ENCODE measurements at regions not wholly inside any gene's neighbourhood (a gene's known extent, or its start where the extent isn't known, plus 50 kb on each side); places are given as distances from the start of the nearest gene placed in this dataset.
"Not testable (repeated sequence)": the region's sequence is repeated elsewhere in the genome, so short reads cannot be mapped to it uniquely, and the experiment has no call there.

DNA sequence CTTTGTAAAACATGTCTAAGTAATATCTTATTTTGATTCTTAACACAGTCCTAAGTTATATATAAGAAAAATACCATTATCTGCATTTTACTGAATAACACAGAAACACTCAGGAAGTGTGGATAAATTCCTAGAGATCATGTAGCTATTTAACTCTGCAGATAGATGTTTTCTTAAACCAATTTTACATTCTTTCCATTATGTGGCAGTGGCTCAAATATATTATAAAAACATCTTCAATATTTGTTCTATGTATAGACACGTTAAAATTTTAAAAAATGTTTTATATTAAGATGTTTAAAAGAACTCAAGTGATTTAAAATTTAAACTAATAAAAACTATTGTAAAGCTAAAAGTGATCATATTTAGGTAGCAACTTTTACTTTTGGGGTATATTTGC lies 683.8 kb downstream of the DIPK2A start:
- no peak for DNase-seq

DNA sequence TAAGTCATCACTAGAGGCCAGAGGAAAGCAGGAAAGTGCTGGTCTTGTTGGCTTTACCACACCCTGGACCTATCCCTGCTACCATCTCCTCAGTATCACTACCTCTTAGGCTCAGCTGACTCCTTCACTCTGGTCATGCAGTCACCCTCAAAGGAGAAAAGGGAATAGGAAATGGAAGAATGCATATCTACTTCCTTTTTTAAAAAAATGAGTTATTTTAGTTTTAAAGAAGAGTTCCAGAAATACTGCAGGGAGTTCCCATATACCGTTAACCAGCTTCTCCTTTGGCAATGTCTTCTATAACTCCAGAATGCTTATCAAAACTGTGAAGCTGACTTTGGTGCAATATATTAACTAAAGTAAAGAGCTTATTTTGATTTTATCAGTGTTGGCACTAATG lies 688.6 kb downstream of the DIPK2A start:
- DNase-seq: no peak

DNA sequence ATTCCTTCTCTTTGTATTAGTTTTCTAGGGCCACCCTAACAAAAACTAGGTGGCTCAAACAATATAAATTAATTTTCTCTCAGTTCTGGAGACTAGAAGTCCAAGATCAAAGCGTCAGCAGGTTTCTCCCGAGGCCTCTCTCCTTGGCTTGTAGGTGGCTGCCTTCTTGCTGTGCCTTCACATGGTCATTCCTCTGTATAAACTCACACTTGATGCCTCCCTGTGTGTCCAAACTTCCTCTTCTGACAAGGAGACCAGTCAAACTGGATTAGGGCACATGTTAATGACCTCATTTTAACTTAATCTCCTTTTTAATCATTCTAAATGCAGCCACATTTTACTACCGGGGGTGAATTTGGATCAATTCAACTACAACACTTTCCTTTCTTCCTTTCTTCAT lies 691.1 kb downstream of the DIPK2A start:
- DNase-seq: no peak

DNA sequence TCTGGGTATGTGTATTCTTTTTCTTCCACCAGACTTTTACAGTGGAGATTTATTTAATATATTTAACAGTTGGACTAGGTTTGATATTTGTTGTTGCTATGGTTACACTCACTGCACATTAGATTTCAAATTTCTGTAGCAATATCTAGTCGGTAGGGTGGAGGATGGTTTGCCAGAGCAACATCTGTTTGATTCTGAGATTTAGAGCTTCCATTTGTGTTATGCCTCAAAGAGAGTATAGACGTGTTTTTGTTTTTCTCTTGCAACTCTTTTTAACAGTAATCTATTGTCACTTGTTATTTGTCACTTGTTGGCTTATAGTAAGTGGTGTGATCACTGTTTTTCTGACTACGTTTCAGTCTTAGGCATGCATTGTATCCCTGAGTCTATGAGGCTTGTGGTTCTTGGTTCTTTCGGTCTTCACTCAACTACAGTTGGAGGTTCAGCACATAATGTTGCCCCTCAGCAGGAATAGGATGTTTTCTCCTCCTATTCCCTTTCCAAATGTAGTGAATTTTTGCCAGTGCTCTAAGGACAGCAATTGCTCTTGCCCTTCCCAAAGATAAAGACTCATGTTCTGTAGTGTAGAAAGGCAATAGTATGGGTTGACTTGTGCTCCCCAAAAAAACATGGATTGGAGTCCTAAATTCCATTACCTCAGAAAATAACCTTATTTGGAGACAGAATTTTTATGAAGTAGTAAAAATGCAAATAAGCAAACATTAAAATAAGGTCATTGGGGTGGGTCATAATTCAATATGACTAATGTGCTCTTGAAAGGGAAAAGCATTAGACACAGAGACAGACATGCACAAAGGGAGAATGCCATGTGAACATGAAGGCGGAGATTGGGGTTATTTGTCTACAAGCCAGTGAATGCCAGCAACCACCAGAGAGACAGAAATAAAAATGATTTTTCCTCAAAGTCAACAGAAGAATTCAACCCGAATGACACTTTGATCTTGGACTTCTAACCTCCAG lies 692.1 kb downstream of the DIPK2A start:
- DNase-seq: no peak

DNA sequence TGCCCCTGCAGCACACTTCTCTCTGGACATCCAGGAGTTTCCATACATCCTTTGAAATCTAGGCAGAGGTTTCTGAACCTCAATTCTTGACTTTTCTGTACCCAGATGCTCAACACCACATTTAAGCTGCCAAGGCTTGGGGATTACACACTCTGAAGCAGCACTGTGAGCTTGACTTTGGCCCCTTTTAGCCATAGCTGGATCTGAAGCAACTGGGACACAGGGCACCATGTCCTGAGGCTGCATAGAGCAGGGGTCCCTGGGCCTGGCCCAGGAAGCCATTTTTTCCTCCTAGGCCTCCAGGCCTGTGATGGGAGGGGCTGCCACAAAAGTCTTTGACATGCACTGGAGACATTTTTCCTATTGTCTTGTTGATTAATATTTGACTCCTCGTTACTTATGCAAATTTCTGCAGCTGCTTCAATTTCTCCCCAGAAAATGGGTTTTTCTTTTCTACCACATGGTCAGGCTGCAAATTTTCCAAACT lies 694.0 kb downstream of the DIPK2A start:
- DNase-seq: no peak

DNA sequence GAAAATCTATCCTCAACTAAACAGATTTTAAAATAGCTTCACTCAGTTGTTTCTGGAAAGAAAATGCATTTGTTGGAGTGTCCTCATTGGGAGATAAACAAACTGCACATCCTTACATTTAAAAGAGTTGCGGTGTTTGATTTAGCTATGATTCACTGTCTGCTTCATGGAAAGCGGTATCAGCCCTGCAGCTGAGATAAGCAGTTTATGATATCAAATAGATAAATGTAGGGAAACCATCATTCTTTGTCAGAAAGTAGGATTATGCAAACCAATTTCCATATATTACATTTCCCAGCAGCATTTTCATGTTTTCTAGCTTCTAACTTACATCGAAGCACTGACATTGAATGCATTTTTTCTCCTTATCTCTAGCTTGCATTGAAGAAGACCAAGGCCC lies 698.9 kb downstream of the DIPK2A start:
- no peak for DNase-seq

DNA sequence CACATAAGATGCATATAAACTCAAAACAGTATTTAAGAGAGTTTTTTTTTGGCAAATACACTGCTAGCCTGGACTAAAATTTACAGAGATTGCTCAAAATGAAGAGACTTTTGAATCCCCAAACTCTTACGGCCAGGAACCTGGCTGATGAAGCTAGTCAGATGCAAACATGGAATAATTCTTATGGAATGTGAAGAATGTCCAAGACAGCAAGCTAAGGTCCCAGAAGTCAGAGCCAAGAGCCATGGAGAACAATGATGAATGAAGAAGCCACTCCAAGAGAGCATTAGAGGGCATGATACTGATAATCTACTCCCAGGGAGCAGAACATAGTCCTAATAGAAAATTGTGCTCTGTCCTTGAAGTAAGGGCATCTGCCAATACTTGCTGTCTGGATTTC lies 705.5 kb downstream of the DIPK2A start:
- DNase-seq: no peak

DNA sequence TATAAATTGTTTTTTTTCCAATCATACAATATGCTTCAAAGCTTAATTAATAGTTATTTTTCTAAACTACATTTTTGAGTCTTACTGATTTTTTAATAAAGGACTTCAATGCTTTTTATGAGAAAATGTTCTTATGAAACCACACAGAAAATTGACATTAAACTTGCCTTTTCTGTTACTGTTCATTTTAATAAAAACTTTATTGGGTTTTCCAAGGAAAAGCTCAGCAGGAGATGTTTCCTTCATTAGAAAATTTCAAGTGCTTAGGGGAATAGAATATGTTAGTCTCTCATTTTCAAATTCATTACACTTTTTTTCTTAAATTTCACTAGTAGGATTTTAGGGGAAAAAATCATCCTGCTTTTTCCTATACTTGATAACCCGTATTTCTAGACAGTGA lies 711.4 kb downstream of the DIPK2A start:
- no peak for DNase-seq

DNA sequence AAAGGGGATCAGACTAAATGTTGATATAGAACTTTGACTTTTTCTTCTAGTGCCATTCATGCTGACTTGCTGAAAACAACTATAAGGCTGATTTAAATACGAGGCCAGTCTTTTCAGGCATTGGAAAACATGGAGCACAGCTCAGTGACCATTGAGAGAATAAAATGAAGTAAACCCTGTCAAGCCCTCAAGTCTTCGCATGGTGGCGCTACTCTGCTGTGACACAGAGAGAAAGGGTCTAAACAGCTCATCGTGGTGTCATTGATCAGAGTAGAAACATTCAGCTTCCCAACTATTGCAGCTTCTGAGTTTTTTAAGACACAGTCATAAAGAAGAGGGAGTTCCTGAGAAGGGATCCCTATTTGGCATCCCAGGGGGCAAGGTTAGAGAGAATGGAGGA lies 716.2 kb downstream of the DIPK2A start:
- DNase-seq: no peak

DNA sequence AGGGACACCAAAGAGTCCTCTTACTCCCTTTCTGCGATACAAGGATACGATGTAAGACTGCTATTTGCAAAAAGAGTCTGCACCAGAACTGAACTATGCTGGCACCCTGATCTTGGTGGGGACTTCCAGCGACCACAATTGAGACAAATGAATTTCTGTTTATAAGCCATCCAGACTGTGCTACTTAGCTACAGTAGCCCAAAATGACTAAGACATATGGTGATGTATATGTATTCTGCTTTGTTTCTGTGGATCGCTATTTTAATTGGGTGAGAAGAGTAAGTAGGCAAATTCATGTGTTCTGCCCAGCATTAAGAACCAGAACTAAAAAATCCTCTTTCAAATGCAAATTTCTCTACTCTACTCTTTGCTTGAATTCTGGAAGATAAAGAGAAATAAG lies 720.9 kb downstream of the DIPK2A start:
- DNase-seq: no peak

DNA sequence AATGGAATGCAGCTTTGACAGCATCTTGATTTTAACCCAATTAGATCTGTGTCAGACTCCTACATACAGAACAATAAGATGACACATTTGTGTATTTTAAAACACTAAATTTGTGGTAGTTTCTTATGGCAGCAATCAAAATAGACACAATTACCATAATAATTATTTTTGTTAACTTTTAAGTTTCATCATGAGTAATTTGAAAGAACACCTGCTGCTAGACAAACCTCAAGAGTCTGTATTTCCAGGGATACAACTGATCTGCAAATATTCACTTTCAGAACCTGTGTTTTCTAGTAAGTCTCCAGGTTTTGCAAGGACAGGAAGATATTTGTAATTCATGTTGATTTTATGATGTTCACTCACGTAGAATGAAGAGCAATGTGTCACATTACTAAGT lies 736.8 kb downstream of the DIPK2A start:
- no peak for DNase-seq

DNA sequence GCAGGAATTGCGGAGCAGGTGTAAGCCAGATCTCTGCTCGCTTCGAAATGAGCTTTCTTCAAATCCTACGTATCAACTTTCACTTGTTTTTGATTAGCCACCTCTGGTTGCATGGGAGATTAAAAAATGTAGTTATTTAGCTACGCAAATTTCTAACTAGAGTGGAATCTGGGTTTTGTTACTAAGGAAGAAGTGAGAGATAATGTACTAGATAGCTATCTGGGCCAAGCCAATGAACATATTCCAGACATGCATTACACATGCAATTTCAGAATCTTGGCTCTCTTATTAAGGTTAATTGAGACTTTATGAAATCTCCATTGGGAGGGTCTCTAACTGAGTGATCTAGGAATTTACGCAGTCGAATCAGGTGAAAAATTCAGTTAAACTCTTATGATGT lies 765.7 kb downstream of the DIPK2A start:
- no peak for DNase-seq

DNA sequence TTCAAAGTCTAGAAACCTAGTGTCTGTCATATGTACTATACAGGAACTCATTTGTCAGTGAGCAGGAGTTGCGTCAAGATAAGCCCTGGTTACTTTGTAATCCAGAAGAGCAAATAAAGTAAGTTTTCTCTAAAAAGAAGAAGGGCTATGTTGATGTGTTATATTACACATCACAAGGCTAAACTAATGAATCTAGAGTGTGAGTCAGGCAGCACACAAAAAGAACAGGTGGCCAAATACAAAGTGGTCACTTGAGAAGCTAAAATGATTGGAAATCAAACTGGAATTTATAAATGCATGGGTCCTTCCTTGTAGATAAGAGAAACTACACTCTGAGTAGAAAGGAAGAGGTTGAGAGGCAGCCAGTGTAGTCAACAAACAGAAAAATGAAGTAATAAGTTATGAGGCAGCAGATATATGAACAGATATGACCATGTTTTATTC lies 771.6 kb downstream of the DIPK2A start:
- no peak for DNase-seq

DNA sequence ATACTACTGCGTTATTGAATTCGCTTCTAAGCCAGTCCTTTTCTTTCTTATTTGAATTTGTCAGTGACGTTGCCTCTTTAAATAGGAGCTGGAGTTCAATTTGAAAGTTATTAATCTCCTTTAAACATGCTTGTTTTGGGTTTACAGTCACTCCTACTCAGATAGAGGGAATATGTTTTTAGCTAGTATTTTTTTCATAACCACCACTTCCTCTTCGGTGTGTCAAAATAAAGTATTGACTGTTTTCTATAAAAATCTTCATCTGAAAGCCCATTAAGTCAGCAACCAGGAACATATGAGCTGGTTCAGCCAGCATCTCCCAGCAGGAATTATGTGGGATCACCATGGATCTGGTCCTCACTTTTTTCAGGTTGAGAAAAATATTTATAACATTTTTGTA lies 772.9 kb downstream of the DIPK2A start:
- no peak for DNase-seq

DNA sequence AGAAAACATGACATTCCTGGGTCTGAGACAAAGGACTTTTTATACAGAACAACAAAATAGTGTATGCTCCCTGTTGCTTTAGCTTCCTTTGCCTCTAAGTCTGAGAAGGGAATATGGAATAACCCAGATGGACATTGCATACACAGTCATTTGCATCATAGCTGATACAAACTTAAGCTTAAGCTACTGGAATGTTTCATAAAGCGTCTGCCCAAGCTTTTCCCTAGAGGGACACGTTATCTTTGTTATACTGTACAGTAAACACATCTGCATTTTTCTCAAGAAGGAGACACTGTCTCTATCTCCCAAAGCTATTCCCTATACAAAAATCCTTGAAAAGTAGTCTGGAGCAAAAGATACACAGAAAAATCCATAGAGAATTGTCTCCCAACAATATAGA lies 775.0 kb downstream of the DIPK2A start:
- DNase-seq: no peak

DNA sequence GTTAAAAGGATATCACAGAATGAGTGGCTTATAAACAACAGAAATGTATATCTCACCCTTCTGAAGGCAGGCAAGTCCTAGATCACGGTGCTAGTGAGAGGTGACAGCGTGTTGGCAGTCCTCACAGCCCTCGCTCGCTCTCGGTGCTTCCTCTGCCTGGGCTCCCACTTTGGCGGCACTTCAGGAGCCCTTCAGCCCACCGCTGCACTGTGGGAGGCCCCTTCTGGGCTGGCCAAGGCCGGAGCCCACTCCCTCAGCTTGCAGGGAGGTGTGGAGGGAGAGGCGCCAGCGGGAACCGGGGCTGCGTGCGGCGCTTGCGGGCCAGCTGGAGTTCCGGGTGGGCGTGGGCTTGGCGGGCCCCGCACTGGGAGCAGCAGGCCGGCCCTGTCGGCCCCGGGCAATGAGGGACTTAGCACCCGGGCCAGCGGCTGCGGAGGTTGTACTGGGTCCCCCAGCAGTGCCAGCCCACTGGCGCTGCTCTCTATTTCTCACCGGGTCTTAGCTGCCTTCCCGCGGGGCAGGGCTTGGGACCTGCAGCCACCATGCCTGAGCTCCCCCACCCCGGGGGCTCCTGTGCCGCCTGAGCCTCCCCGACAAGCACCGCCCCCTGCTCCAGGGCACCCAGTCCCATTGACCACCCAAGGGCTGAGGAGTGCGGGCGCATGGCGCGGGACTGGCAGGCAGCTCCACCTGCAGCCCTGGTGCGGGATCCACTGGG lies 778.1 kb downstream of the DIPK2A start:
- not testable (repeated sequence) for DNase-seq

DNA sequence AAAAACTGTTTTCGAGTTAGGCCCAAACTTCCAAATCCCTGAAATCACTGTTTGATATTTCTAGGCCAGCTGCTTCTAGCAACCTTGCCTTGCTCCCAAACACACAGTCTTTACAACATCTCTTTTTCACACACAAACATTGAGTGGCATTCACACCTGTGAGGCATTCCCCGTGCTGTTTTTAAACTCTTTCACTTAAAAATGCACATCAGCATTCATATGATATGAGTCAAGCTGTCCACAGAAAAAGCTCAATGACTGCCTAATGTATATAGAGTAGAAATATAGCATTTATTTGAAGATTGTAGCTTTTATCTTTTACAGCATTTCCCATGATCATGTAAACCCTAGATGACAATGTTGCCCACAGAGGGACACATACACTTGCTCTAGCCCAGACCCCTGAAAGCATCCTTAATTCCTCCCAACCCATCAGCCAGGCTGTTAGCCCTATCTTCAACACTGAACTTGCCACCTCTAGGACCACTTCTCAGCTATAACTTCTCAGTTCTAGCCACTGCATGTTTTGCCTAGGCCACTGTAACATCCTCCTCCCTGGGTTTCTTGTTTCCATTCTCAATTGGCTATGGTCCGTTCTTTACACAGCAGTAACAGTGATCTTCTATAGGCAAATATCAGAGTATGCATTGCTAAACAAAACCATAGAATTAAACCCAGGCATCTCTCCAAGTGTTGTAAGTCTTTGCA lies 782.6 kb downstream of the DIPK2A start:
- no peak for DNase-seq

DNA sequence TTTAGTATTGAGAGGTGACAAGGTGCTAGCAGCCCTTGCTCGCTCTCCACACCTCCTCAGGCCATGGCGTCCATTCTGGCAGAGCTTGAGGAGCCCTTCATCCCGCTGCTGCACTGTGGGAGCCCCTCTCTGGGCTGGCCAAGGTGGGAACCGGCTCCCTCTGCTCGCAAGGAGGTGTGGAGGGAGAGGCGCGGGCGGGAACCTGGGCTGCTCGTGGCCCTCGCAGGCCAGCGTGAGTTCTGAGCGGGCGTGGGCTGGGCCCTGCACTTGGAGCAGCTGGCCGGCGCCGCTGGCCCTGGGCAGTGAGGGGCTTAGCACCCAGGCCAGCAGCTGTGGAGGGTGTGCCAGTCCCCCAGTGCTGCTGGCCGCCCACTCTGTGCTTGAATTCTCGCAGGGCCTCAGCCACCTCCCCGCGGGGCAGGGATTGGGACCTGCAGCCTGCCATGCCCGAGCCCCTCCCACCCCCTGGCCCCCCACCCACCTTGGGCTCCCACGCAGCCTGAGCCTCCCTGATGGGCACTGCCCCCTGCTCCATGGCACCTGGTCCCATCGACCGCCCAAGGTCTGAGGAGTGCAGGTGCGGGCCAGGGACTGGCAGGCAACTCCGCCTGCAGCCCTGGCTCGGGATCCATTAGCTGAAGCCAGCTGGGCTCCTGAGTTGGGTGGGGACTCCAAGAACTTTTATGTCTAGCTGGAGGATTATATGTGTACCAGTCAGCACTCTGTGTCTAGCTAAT lies 785.2 kb downstream of the DIPK2A start:
- no peak for DNase-seq

DNA sequence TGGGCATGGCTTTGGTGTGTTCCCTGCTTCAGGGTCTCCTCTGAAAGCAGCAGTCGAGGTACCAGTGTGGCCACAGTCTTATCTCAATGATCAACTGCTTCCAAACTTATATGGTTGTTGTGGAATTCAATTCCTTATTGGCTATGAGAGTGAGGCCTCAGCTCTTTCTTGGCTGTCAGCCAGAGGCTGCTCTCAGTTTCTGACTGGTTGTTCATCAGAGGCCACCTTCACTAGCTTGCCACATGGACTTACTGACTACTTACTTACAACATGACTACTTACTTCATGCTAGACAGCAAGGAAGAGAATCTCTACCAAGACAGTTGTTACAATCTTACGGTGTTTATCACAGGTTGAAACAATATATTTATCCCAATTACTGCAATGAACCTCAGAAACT lies 789.2 kb downstream of the DIPK2A start:
- DNase-seq: no peak

DNA sequence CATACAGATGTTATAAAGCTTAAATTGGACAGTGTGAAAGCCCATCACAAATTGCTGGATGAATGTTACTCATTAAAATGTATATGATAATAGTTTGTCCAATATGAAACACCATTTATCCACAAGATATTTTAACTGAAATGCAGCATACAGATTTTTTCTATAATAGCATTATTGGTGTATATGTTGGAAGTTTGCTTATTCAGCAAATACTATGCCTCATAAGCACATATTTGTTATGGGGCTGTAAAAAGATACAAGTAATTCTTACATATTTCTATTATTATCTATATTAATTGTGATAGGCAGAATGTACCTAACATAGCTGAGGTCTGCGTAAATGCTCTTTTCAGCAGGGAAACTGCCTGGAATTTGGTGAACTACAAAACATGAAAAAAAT lies 790.5 kb downstream of the DIPK2A start:
- no peak for DNase-seq

DNA sequence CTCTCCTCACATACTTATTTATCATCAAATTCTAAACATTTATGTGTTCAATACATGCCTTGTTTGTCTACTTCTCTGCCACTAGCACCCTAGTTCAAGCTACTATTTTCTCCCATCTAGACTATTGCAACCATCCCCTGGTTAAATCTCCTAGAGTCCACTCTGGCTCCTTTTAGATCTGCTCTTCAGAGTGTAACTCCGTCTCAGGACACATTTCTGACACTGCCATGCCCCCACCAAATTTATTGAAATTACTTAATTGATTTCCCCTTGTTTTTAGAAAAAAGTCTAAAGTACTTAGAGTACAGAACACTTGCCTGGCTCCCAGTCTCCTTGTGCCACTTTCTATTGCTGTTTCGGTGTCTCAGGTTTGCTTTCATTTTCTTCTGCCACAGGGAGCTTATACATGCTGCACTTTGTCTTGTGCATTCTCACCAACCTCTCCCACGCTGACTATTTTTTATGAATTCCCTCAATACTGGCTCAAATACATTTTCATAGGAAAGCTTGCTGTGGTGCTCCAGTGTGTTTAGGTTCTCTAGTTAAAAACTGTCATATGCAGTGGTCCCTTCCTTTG lies 792.3 kb downstream of the DIPK2A start:
- no peak for DNase-seq

DNA sequence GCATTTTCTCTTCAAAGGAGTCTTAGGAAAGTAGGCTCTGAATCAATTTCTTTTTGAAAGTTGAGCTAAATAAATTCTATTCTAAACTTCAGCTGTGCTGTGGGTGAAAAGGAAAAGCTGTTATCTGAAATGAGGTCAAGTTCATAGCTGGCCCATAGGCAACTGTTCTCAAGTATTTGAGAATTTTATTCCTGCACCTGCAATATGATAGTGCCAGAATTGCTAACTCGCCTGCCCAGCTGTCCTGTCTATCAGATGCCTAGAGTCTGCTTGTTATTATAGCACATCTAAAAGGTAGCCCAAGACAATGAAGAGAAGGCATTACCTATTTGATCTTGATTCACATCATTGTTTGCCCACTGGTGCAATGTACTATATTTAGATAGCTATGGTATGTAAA lies 798.7 kb downstream of the DIPK2A start:
- DNase-seq: no peak

Data from hematopoietic multipotent progenitor cell treated with erythropoietin and hydrocortisone succinate and interleukin-3 and kit ligand, for 8 days (in vitro differentiated cells).